Uterus (tissue), 3 donors: ENCODE measurements at regions not wholly inside any gene's neighbourhood (a gene's known extent, or its start where the extent isn't known, plus 50 kb on each side); places are given as distances from the start of the nearest gene placed in this dataset.
"Not testable (repeated sequence)": the region's sequence is repeated elsewhere in the genome, so short reads cannot be mapped to it uniquely, and the experiment has no call there.

ENCODE experiments used
- DNase-seq, 2 donors: peaks; one replicate each; pipeline ENCODE4 v3.0.0-alpha.2; 2019 to 2020
- H3K27ac ChIP-seq, 2 donors: fragments of 200-600 bp; sonication (generic); 1 replicate in 1 of 2; 2 replicates in 1 of 2; pipeline ENCODE4 v1.5.1; 2016 to 2018
- H3K27me3 ChIP-seq, 2 donors: fragments of 200-600 bp; sonication (generic); one replicate each; pipeline ENCODE4 v1.5.1; 2018 to 2019; ENCODE audit warnings: control low read depth in 1 of 2
- H3K36me3 ChIP-seq, 2 donors: fragments of 200-600 bp; sonication (generic); one replicate each; pipeline ENCODE4 v1.5.1; 2019; ENCODE audit warnings: control low read depth in 1 of 2
- H3K4me1 ChIP-seq, 2 donors: fragments of 200-600 bp; sonication (generic); one replicate each; pipeline ENCODE4 v1.5.1; 2018 to 2019; ENCODE audit warnings: control low read depth in 1 of 2
- H3K4me3 ChIP-seq, 2 donors: fragments of 200-600 bp; sonication (generic); 1 replicate in 1 of 2; 2 replicates in 1 of 2; pipeline ENCODE4 v1.5.1; 2018 to 2019; ENCODE audit warnings: mild to moderate bottlenecking in 1 of 2
- H3K9me3 ChIP-seq, 2 donors: fragments of 200-600 bp; sonication (generic); one replicate each; pipeline ENCODE4 v1.5.1; 2019; ENCODE audit warnings: control low read depth in 1 of 2
- CTCF ChIP-seq, 4 experiments: fragments of 200-600 bp in 2 of 4; fragments of 450-650 bp in 2 of 4; sonication (generic) in 2 of 4; IDR thresholded peaks; one replicate each; pipeline ENCODE4 v1.5.1; 2016 to 2019; ENCODE audit warnings: antibody characterized with exemption in 4 of 4, mild to moderate bottlenecking in 2 of 4, moderate library complexity in 1 of 4
- POLR2A ChIP-seq, 2 donors: fragments of 450-650 bp; IDR thresholded peaks; one replicate each; pipeline ENCODE4 v1.6.1; 2016; ENCODE audit warnings: antibody characterized with exemption in 2 of 2, mild to moderate bottlenecking in 1 of 2, moderate library complexity in 1 of 2
- intact Hi-C: fragments of 100-400 bp; cut with DNase I; formaldehyde crosslinking; loops from one replicate; pipeline ENCODE4 v1.15.1; 2023; ENCODE audit warnings: low total_unique reads
- donor health status: DM: yes; HTN: yes; CAD: no.

GRCh38 chr1:68767941-68768340 is 271.1 kb upstream of the DEPDC1 start:
- no peak overlapping the region for H3K27ac ChIP-seq

GRCh38 chr1:68770817-68771216 is 273.9 kb upstream of the DEPDC1 start:
- no peak for TF ChIP-seq CTCF (IDR thresholded peaks at IDR 0.05)
- no peak for TF ChIP-seq POLR2A (IDR thresholded peaks at IDR 0.05)

More at GRCh38 chr1:68767941-68768340, 271.1 kb upstream of the DEPDC1 start:
- H3K36me3 ChIP-seq: no peaks in the 10 kb centered on the region
- H3K4me1 ChIP-seq: no peaks in the 10 kb centered on the region
- TF ChIP-seq POLR2A (IDR thresholded peaks at IDR 0.05) (no peak), CTCF (IDR thresholded peaks at IDR 0.05) (no peak)
- H3K9me3 ChIP-seq: no peaks in the 10 kb centered on the region
- H3K27me3 ChIP-seq: no peaks in the 10 kb centered on the region
- H3K4me3 ChIP-seq: no peak overlapping the region
- no peak for DNase-seq
- intact Hi-C loops: no loop called here

GRCh38 chr1:68777851-68778250 is 281.0 kb upstream of the DEPDC1 start:
- TF ChIP-seq CTCF (IDR thresholded peaks at IDR 0.05): no peak
- TF ChIP-seq POLR2A (IDR thresholded peaks at IDR 0.05): no peak
- Histone ChIP-seq H3K36me3 (no peaks in the 10 kb centered on the region), H3K27me3 (no peaks in the 10 kb centered on the region), H3K27ac (no peak overlapping the region), H3K9me3 (no peaks in the 10 kb centered on the region), H3K4me3 (no peak overlapping the region), H3K4me1 (no peaks in the 10 kb centered on the region)
- no peak for DNase-seq
- intact Hi-C loops: no loop called here

More at GRCh38 chr1:68770817-68771216, 273.9 kb upstream of the DEPDC1 start:
- Histone ChIP-seq H3K9me3 (no peaks in the 10 kb centered on the region), H3K4me1 (no peaks in the 10 kb centered on the region), H3K27ac (no peak overlapping the region), H3K27me3 (no peaks in the 10 kb centered on the region), H3K36me3 (no peaks in the 10 kb centered on the region), H3K4me3 (no peak overlapping the region)
- intact Hi-C loops: no loop called here
- no peak for DNase-seq

GRCh38 chr1:68779841-68780240 is 283.0 kb upstream of the DEPDC1 start:
- intact Hi-C loops, DNase-seq, H3K27ac ChIP-seq, H3K36me3 ChIP-seq, H3K4me3 ChIP-seq, H3K9me3 ChIP-seq, H3K4me1 ChIP-seq, H3K27me3 ChIP-seq: not testable (repeated sequence)

- Histone ChIP-seq H3K36me3 (no peaks in the 10 kb centered on the region), H3K4me1 (no peaks in the 10 kb centered on the region), H3K27me3 (no peaks in the 10 kb centered on the region), H3K4me3 (no peak overlapping the region), H3K27ac (no peak overlapping the region), H3K9me3 (no peaks in the 10 kb centered on the region)
- intact Hi-C loops: no loop called here
- TF ChIP-seq POLR2A (IDR thresholded peaks at IDR 0.05): no peak
- no peak for TF ChIP-seq CTCF (IDR thresholded peaks at IDR 0.05)
- no peak for DNase-seq
Measured at GRCh38 chr1:68780919-68781318, 284.0 kb upstream of the DEPDC1 start.

- Histone ChIP-seq H3K9me3 (no peaks in the 10 kb centered on the region), H3K27ac (no peak overlapping the region), H3K4me3 (no peak overlapping the region), H3K27me3 (no peaks in the 10 kb centered on the region), H3K36me3 (no peaks in the 10 kb centered on the region), H3K4me1 (no peaks in the 10 kb centered on the region)
- no peak for DNase-seq
- intact Hi-C loops: no loop called here
- TF ChIP-seq CTCF (IDR thresholded peaks at IDR 0.05) (no peak), POLR2A (IDR thresholded peaks at IDR 0.05) (no peak)
Measured at GRCh38 chr1:68782890-68783289, 286.0 kb upstream of the DEPDC1 start.
